ENCODE measurements at regions not wholly inside any gene's neighbourhood (a gene's known extent, or its start where the extent isn't known, plus 50 kb on each side); places are given as distances from the start of the nearest gene placed in this dataset.
"Not testable (repeated sequence)": the region's sequence is repeated elsewhere in the genome, so short reads cannot be mapped to it uniquely, and the experiment has no call there.

GRCh38 chr10:59037018-59037389, 139.4 kb upstream of the PHYHIPL start:
- H3K9me3 Mint-ChIP-seq (ENCODE audit: insufficient read depth), result no peaks in the 10 kb centered on the region
- H4K20me1 ChIP-seq (ENCODE audit: control insufficient read depth, insufficient read depth, low read length, poor library complexity, severe bottlenecking), result no peaks in the 10 kb centered on the region
- no peak overlapping the region for H2AFZ ChIP-seq (ENCODE audit: insufficient read depth, low read depth, low read length, poor library complexity, severe bottlenecking)
- no peak overlapping the region for H3K4me3 Mint-ChIP-seq
- H3K27ac ChIP-seq (ENCODE audit: low read length in 2 of 2), result no peak overlapping the region
- no peak for TF ChIP-seq CTCF (IDR thresholded peaks at IDR 0.05)
- no peak for TF ChIP-seq EZH2 (IDR thresholded peaks at IDR 0.05; ENCODE audit: borderline replicate concordance, insufficient read depth, low read depth, low read length, poor library complexity, severe bottlenecking)
- ChIA-PET CTCF (no interaction called here), POLR2A (no interaction called here)
- no peaks in the 10 kb centered on the region for H3K4me1 ChIP-seq (ENCODE audit: control insufficient read depth in 2 of 2, insufficient read depth in 2 of 2, low read length in 2 of 2)
- H3K27ac Mint-ChIP-seq, result no peak overlapping the region
- no peaks in the 10 kb centered on the region for H3K27me3 Mint-ChIP-seq
- no peak overlapping the region for H3K4me2 ChIP-seq (replicated peaks; ENCODE audit: low read depth, low read length, poor library complexity, severe bottlenecking)
- no peak for DNase-seq
- no peaks in the 10 kb centered on the region for H3K27me3 ChIP-seq (replicated peaks in 1 of 4; ENCODE audit: control extremely low read depth in 1 of 4, control insufficient read depth in 3 of 4, insufficient read depth in 4 of 4, low read length in 3 of 4)
- no CpG with 5 or more reads among the region's 2 CpGs for WGBS (ENCODE audit: insufficient coverage)
- intact Hi-C loops (cut with micrococcal nuclease), result no loop called here
- no peak for ATAC-seq (ENCODE audit: low read depth)
- H3K9ac ChIP-seq (ENCODE audit: low read length), result no peak overlapping the region
- no peaks in the 10 kb centered on the region for H3K9me3 ChIP-seq (ENCODE audit: control extremely low read depth in 1 of 3, control insufficient read depth in 2 of 3, insufficient read depth in 1 of 3, low read length in 2 of 3)
- H3K79me2 ChIP-seq (ENCODE audit: control insufficient read depth, insufficient read depth, low read length), result no peaks in the 10 kb centered on the region
- H3K36me3 ChIP-seq (replicated peaks in 1 of 2; ENCODE audit: control extremely low read depth in 1 of 2, control insufficient read depth in 1 of 2, extremely low read depth in 1 of 2, insufficient read depth in 2 of 2, low read length in 1 of 2), result no peaks in the 10 kb centered on the region
- H3K4me3 ChIP-seq (ENCODE audit: control extremely low read depth in 1 of 5, extremely low read depth in 1 of 5, insufficient read depth in 1 of 5, low read depth in 2 of 5, low read length in 4 of 5), result no peak overlapping the region
- no peaks in the 10 kb centered on the region for H3K4me1 Mint-ChIP-seq

- no peak overlapping the region for H3K27ac ChIP-seq (ENCODE audit: low read length in 2 of 2)
- Mint-ChIP-seq H3K4me3 (no peak overlapping the region), H3K27me3 (no peaks in the 10 kb centered on the region), H3K27ac (no peak overlapping the region), H3K4me1 (no peaks in the 10 kb centered on the region), H3K9me3 (ENCODE audit: insufficient read depth) (no peaks in the 10 kb centered on the region)
- no peak for ATAC-seq (ENCODE audit: low read depth)
- intact Hi-C loops (cut with micrococcal nuclease), result no loop called here
- H3K4me3 ChIP-seq (ENCODE audit: control extremely low read depth in 1 of 5, extremely low read depth in 1 of 5, insufficient read depth in 1 of 5, low read depth in 2 of 5, low read length in 4 of 5), result no peak overlapping the region
- no peak overlapping the region for H3K9ac ChIP-seq (ENCODE audit: low read length)
- WGBS (ENCODE audit: insufficient coverage), result no CpG with 5 or more reads among the region's 1 CpG
- H3K27me3 ChIP-seq (replicated peaks in 1 of 4; ENCODE audit: control extremely low read depth in 1 of 4, control insufficient read depth in 3 of 4, insufficient read depth in 4 of 4, low read length in 3 of 4), result no peaks in the 10 kb centered on the region
- POLR2A ChIA-PET, result no interaction called here
- CTCF ChIA-PET, result no interaction called here
- no peak for DNase-seq
- H3K4me1 ChIP-seq (ENCODE audit: control insufficient read depth in 2 of 2, insufficient read depth in 2 of 2, low read length in 2 of 2), result no peaks in the 10 kb centered on the region
- TF ChIP-seq CTCF (IDR thresholded peaks at IDR 0.05) (no peak), EZH2 (IDR thresholded peaks at IDR 0.05; ENCODE audit: borderline replicate concordance, insufficient read depth, low read depth, low read length, poor library complexity, severe bottlenecking) (no peak)
- H2AFZ ChIP-seq (ENCODE audit: insufficient read depth, low read depth, low read length, poor library complexity, severe bottlenecking), result no peak overlapping the region
- H3K79me2 ChIP-seq (ENCODE audit: control insufficient read depth, insufficient read depth, low read length), result no peaks in the 10 kb centered on the region
- H4K20me1 ChIP-seq (ENCODE audit: control insufficient read depth, insufficient read depth, low read length, poor library complexity, severe bottlenecking), result no peaks in the 10 kb centered on the region
- H3K4me2 ChIP-seq (replicated peaks; ENCODE audit: low read depth, low read length, poor library complexity, severe bottlenecking), result no peak overlapping the region
- no peaks in the 10 kb centered on the region for H3K36me3 ChIP-seq (replicated peaks in 1 of 2; ENCODE audit: control extremely low read depth in 1 of 2, control insufficient read depth in 1 of 2, extremely low read depth in 1 of 2, insufficient read depth in 2 of 2, low read length in 1 of 2)
- H3K9me3 ChIP-seq (ENCODE audit: control extremely low read depth in 1 of 3, control insufficient read depth in 2 of 3, insufficient read depth in 1 of 3, low read length in 2 of 3), result no peaks in the 10 kb centered on the region
Measured at GRCh38 chr10:59037506-59037905, 138.9 kb upstream of the PHYHIPL start.

GRCh38 chr10:59043358-59043757, 133.1 kb upstream of the PHYHIPL start:
- POLR2A ChIA-PET; H3K9ac ChIP-seq (ENCODE audit: low read length); H3K4me3 Mint-ChIP-seq; intact Hi-C loops (cut with micrococcal nuclease); DNase-seq; H3K27ac Mint-ChIP-seq; H3K9me3 ChIP-seq (ENCODE audit: control extremely low read depth in 1 of 3, control insufficient read depth in 2 of 3, insufficient read depth in 1 of 3, low read length in 2 of 3); H3K9me3 Mint-ChIP-seq (ENCODE audit: insufficient read depth); H3K4me1 Mint-ChIP-seq; ATAC-seq (ENCODE audit: low read depth); CTCF ChIA-PET; H3K36me3 ChIP-seq (replicated peaks in 1 of 2; ENCODE audit: control extremely low read depth in 1 of 2, control insufficient read depth in 1 of 2, extremely low read depth in 1 of 2, insufficient read depth in 2 of 2, low read length in 1 of 2); H3K27me3 Mint-ChIP-seq; H3K4me1 ChIP-seq (ENCODE audit: control insufficient read depth in 2 of 2, insufficient read depth in 2 of 2, low read length in 2 of 2); H3K79me2 ChIP-seq (ENCODE audit: control insufficient read depth, insufficient read depth, low read length); H3K4me2 ChIP-seq (replicated peaks; ENCODE audit: low read depth, low read length, poor library complexity, severe bottlenecking); H2AFZ ChIP-seq (ENCODE audit: insufficient read depth, low read depth, low read length, poor library complexity, severe bottlenecking); H3K4me3 ChIP-seq (ENCODE audit: control extremely low read depth in 1 of 5, extremely low read depth in 1 of 5, insufficient read depth in 1 of 5, low read depth in 2 of 5, low read length in 4 of 5); H4K20me1 ChIP-seq (ENCODE audit: control insufficient read depth, insufficient read depth, low read length, poor library complexity, severe bottlenecking); H3K27me3 ChIP-seq (replicated peaks in 1 of 4; ENCODE audit: control extremely low read depth in 1 of 4, control insufficient read depth in 3 of 4, insufficient read depth in 4 of 4, low read length in 3 of 4); H3K27ac ChIP-seq (ENCODE audit: low read length in 2 of 2): not testable (repeated sequence)
- WGBS (ENCODE audit: insufficient coverage), result 68% methylated on average over 8 of the region's 8 CpGs

All from B cell (primary cell).